HCEC 1CT (cell line): ENCODE measurements at regions not wholly inside any gene's neighbourhood (a gene's known extent, or its start where the extent isn't known, plus 50 kb on each side); places are given as distances from the start of the nearest gene placed in this dataset.
"Not testable (repeated sequence)": the region's sequence is repeated elsewhere in the genome, so short reads cannot be mapped to it uniquely, and the experiment has no call there.

Experiments
- DNase-seq: peaks from one replicate; pipeline ENCODE4 v3.0.0-alpha.2; 2017

DNA sequence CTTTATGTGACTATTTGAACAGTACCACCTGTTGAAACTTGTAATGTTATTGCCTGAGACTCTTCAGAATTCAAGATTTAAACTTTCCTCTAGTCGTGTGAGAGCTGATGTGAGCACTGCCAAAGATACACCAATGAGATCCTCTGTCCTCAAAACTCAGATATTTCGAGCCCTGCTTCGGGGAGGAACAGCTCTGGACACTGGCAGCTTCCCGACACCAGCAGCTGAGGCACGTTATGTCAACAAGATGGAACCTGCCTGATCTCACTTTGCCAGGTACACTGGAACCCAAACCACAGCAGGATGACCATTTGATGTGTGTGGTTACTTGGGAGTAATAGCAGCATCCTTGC, 319.9 kb upstream of the RBMS1 start:
- no peak for DNase-seq

DNA sequence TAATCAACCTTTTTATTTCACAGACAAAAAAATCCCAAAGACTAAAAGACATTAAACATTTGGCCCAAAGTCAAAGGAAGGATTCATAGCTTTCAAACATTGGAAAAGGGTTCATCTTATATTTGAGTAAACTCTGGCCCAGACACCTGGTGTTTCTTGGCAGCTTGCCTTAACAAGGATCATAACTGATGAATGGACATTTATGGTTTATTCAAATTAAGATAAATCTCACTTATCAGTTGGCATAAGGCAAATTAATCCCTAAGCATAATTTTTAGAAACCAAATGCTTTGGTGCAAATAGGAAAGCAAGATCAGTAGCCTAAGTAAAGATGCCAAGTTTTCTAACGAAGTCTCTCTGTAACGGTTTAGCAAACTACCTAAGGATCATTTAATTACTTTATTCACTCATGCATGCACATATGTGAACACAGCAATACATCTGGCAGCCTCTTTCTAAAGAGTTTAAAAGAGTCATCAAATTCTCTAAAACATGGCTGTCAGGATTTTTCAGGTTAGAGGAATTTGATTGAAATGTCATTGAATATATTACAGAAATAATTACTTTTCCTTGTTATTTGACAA, 323.4 kb upstream of the RBMS1 start:
- DNase-seq: no peak

DNA sequence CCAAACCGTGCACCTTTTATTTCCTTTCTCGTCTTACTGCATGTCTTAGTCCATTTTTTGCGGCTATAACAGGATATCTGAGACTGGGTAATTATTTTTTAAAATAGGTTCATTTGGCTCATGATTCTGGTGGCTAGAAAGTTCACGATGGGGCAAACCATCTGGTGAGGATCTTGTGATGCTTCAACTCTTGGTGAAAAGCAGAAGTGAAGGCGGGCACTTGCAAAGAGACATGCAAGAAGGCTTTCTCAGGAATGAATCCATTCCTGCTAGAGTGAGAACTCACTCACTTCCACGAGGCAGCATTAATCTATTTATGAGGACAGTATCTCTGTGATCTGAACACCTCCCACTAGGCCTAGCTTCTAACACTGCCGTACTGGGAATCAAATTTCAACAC, 327.1 kb upstream of the RBMS1 start:
- no peak for DNase-seq

DNA sequence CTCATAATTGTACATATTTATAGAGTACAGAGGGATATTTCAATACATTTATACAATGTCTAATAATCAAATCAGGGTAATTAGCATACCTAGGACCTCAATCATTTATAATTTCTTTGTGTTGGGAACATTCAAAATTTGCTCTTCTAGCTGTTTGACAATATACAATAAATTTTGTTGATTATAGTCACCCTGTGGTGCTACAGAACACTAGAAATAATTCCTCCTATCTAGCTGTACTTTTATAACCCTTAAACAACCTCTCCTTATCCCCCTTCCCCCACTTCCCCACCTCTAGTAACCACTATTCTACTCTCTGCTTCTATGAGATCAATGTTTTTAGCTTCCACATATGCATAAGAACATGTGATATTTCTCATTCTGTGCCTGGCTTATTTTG, 328.4 kb upstream of the RBMS1 start:
- no peak for DNase-seq

DNA sequence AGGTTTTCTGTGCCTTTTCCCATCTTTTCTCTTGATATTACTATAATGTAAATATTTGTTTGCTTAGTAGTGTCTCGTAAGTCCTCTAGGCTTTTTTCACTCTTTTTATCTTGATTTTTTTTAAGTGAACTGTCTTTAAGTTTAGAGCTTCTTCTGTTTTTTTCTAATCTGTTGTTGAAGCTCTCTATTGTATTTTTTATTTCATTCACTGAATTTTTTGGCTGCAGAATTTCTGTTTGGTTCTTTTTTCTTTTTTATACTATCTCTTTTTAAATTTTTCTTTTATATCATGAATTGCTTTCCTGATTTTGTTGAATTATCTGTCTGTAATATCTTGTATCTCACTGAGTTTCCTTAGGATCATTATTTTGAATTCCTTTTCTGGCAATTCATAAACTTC, 331.8 kb upstream of the RBMS1 start:
- DNase-seq: no peak

DNA sequence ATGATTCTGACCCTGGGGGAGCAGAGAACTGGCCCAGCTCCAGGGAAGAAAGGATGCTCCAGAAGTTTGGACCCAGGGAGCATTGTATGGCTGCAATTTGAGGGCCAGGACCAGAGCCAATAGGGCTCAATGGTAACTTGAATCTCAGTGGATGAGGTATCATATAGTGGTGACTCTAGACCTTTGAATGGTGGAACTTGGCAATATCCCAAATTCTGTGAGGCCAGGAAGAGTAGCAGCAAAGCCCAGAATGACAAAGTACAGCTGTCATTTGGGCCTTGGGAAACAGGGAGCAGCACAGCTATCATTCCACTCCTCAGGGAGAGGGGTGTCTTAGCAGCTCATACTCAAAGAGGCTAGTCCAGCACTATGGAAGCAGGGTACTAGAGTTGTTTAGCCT, 332.9 kb upstream of the RBMS1 start:
- no peak for DNase-seq

DNA sequence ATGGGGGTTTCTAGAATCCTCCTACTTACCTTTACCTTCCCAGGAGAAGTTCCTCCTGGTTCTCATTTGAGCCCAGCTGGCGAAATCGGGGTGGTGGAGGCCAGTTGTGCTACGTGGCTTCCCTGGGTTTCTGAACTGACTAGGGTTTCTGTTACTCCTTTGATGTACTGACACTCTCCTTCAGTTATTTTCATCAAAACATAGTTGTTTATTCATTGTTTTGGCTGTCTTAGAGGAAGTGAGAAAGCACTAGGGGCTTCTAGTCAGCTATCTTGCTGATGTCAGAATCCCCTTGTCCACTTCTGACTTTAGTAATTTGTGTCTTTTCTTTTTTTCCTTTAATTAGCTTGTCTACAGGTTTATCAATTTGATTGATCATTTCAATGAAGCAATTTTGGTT, 332.2 kb upstream of the TANK start:
- no peak for DNase-seq

DNA sequence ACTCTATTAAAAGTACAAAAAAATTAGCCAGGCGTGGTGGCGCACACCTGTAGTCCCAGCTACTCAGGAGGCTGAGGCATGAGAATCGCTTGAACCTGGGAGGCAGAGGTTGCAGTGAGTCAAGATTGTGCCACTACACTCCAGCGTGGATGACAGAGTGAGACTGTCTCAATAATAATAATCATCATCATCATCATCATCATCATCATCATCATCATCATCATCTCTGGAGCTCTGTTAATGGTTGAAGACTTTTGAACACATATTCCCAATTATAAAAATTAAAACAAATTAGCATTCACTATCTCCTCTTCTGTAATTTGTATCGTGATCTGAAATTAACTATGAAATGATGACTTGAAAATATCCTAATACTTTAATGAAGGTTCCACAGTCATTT, 327.8 kb upstream of the TANK start:
- DNase-seq: not testable (repeated sequence)

DNA sequence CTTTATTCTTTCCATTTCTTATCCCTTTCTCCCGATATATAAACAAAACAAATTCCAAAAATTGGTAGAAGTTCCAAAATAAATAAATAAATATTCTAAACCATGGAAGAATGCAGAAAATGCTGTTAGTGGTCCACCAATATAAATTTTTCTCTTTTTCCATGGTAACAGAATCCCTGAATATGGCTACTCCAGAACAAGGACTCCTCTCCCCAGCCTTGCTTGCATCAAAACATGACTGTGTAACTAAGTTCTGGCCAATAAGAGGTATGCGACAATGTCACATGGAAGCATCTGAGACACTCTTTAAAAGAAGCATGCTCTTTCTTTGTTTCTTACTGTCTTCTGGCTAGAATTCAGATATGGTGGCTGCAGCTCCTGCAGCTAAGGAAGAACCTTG, 325.1 kb upstream of the TANK start:
- no peak for DNase-seq

DNA sequence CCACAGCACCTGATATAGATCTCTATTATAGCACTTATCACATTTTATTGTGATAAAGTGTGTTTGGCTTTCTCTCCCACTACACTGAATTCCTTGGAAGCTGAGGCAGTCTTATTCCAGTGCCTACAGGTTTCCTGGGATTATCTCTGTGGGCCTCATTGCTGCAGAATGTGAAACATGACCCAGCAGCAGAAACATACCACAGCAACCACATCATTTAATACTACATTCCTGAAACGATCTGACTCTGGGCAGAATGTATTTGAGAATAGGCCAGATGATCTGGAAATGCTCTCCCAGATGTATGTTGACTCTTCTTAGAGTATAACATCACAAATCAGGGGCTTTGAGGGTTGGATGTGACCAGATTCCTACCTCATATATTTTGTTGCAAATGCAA, 323.5 kb upstream of the TANK start:
- DNase-seq: peak; percentile 94

DNA sequence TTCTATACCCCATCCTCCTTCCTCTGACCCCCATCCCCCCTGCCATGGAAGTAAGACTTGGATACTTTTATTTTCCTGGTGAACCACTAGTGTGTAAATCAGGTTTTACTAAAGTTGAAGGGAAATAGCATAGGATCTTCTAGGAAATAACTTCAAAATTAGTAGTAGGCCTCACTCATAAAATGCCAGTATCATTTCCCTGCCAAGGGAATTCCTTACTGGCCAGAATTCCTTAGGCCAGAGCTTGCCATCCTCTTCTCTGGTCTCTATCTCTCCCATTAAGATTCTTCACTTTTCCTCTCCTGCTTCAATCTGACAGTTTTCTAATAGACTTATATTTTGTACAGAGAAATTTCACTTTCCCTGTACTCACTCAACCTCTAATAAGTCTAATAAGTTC, 322.8 kb upstream of the TANK start:
- DNase-seq: peak; percentile 11

DNA sequence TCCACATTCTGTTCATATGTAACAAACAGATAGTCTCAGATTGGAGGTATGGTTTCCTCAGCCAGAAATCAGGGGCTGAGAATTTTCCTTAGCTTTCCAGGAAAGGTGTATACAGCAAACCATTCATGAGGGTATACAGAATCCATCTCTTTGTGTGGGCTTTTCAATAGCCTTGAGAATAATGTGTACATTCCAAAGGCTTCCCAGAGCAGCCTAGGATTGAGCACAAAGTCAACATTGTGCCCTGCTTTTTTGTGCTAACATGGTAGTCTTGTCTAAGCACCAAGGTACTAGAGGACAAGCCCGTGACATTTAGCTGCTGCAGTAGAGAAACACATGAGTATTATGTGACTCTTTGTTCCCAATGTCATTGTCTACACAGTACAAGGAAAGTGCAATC, 322.1 kb upstream of the TANK start:
- DNase-seq: no peak

DNA sequence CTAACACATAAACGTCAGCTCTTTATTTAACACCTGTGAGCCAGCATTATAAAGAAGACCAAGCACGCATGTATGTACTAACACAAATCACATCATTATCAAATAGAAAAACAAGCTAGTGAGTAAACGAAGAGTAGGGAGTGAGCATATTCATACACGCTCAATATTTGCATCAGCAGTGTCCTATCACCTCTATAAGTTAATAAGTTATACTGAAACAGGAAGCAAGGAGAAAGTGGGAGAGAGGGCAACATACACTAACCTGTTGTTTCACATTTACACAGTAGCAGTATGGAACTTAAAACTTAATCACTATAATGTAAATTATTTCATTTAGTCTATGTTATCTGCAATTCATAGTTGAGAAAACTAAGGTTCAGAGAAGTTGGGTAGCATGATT, 321.5 kb upstream of the TANK start:
- no peak for DNase-seq

DNA sequence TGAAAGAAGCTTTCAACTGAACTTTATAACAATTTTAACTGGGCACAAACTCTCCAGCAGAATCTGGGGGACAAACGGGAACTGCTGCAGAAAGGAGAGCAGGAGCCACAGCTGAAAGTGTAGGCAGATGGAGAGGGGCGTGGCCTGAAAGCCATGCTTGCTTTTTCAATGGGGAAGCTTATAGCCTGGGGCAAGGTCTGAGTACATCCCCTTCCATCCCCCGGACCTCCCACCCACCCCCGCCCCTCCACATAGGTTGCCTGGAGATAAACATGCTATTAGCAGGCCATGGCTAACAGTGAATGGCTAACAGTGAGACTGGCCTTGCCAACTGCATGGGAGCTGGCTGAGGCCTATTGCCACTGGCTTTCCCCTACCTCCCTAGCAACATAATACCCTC, 317.9 kb upstream of the TANK start:
- no peak for DNase-seq

DNA sequence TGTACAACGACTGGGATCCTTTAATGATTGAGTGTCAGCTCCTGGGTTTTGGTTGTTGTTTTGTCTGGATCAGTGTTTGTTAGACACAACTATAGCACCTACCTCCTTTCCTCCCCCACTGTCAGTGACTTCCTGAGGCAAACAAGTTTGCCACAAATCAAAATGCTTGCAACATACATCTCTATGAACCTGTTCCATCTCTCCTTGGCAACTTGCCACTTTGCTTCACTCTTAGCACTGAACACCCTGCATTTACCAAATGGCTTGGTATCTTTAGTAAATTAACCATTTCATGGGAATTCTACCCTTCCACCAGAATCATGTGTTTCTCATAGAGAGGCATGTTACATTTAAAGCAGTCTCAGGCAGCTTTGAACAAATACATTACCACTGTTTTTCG, 301.1 kb upstream of the TANK start:
- DNase-seq: no peak

DNA sequence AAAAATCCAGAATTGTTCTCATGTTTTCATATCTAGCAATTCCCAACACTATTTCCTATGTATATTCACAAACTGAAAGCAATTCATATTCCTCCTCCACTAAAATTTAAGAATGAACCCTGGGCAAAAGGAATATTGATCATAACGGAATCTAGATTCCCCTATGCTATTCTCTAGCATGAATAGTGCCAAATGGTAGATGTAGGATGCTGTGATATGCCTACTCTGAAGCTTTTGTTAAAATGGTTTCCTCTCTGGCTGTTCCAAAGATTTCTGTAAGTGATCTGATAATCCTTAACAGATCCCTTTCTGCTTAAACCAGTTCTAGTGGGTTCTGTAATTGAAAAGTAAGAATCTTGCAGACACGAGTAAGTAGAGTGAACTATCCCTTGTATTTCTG, 298.0 kb upstream of the TANK start:
- DNase-seq: no peak

DNA sequence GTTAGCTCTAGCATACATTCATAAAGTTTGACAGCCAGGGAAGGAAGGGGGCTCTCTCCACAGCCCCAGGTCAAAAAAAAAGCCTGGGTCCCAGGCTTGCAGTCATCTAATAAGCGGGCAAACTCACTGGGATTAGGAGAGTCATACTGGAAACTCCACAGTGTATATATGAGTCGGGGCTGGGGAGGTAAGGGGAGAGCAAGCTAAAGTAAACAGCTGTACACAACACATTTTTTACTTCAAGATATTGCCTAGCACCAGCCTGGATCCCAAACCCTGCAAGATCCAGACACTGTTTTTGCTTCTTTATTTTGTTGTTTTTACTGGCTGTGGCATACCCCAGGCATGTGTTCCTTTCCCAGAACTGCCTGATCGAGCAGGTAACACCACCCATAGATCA, 291.3 kb upstream of the TANK start:
- DNase-seq: peak; percentile 16

DNA sequence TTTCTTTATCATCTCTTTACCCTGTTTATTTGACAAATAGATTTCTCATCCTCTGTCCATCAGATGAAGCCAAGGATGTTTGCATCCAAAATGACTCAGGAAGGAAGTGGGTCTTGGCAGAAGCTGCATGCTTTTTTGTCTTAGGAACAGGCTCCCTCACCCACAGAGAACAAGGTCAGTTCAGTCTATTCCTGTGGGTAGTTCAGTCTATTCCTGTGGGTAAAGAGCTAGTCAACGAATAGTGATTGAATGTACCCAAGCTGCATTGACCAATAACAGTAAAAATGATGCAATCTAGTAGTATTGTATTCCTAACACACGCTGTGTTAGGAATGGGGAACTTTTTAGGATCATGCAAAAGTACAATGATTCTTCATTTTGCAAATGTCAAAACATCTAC, 290.8 kb upstream of the TANK start:
- peak; percentile 94 for DNase-seq

DNA sequence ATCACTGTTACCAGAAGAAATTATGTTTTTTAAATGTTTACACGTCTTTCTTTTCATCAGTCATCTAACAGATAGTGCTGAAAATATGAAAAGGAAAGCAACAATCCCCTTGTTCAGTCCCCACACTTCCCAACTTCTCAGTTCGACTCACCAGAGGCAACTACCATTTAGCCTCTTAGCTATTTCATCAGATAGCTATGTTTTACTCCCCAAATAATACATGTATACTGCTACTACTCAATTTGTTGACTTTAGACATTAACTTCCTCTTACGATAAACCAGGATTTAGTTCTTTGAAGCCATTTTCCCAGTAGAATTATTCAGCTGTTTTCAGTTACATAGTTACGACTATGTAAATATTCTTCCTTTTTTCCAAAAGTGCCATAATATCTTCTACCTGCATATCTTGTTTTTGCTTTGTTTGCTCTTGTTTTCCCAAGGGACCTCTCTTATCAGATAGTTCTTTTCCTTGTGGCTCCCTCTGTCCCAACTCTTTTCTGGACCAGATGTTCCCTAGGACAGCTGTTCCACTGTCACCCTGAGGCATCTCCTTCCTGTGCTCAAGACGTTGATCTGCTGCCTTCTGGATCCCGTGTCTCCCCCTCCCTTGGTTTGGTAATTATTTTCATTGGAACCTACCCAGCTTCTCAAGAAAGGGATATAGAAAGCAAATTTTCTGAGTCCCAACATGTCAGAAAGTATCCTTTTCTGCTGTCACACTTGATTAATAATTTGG, 289.3 kb upstream of the TANK start:
- DNase-seq: no peak

DNA sequence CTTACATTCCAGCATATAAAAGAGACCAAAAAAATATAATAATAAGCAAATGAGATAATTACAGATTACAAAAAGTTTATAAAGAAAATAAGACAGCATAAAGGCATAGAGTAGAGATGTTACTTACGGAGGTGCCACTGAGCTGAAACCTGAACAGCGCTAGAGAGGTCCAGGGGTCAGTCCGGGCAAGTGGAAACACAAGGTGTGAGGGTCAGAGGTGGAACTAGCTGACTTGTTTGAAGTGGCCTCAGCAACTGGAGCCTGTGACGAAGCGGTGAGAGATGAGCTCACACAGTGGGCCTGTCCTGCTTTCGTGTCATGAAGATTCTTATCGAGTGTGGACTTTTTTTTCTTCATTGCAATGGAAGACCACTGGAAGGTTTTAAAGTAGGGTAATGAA, 288.3 kb upstream of the TANK start:
- DNase-seq: no peak

DNA sequence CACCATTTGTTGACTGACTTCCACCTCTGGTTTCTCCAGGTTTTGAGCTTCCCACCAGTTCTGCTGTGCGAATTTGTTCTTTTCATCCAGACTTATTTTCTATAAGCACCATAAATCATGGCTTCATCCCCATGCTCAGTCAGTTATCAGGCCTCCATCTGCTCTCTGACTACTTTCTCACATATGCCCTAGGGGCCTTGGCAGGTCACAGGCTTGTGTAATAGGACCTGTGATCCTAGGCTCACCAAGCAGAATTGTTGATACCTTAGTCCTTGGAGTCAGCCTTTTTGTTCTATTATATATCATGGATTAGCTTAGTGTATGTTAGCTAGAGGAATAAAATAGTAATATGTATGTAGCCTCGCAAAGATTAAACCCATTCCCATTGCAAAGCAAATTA, 284.2 kb upstream of the TANK start:
- DNase-seq: no peak

DNA sequence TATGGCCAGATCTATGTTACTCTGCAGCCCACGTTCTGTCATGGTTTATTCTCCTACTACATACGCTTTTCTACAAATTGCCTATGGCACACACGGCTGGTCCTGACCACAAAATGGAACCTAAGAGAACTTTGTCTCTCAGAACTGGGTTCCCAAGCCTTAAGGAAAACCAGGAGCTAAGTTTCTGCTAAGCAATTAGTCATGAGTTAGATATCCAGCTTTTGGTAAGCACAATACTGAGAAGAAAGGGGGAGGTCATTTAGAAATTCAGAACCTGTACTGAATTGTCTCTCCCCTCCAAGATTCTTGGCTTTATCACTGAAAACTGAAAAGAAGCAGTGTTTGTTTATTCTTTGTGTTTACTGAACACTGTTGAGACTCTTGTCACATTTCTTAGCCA, 283.5 kb upstream of the TANK start:
- no peak for DNase-seq

DNA sequence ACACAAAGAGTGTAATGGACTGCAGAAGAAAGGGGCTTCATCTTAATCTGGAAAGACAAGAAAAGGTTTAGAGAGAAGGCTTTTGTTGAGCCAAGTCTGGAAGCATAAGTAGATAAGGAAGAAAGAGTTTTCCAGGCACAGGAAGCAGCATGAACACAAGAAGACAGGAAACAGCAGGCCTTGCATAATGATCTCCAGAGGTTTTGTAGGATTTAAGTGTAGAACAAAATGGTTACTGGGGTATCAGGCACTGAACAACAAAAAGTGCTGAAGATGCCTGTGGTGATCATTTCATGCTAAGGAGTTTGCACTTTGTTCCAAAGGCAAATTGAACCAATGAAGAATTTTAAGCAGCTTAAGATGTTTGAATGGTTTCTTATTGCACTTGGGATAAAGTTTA, 281.6 kb upstream of the TANK start:
- no peak for DNase-seq

DNA sequence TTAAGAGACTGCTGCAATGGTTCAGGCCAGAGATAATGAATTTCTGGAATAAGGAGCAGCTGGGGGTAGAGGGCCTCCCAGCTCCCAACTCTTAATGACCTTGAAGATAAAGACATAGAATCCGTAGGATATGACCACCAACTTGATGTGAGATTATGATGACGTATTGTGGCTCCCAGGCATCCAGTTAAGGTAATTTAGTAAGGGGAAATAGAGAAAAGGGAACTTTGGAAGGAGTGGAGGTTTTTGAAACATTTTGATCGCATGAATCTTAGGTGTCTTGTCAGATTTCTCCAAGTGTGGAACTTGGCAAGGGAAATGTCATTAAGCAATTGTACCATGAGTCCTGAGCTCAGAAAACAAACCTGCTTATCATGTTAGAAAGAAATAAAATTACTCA, 277.3 kb upstream of the TANK start:
- no peak for DNase-seq

DNA sequence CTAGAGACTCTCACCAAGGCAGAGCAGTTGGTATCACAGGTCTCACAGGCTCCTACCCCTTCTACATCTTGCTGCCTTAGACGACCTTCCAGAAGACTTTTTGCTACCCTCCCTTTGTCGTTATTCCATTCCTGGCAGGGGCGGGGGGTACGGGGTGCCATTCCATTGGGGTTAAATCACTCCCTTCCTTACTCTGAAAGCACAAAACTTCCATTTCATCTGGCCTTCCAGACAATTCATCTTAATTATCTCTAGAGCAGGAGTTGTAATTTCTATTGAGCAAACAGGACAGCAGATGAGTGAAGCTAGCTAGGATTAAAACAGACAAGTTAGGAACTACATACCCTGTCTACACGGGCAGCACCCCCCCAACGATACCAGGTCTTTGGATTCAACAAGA, 276.2 kb upstream of the TANK start:
- DNase-seq: no peak
